Activated naive CD8-positive, alpha-beta T cell treated with anti-CD3 and anti-CD28 coated beads for 36 hours (primary cell): ENCODE measurements at regions not wholly inside any gene's neighbourhood (a gene's known extent, or its start where the extent isn't known, plus 50 kb on each side); places are given as distances from the start of the nearest gene placed in this dataset.
"Not testable (repeated sequence)": the region's sequence is repeated elsewhere in the genome, so short reads cannot be mapped to it uniquely, and the experiment has no call there.

Experiments used
- DNase-seq: peaks from one replicate; pipeline ENCODE4 v3.0.0; 2021
- H3K27ac Mint-ChIP-seq: one replicate; pipeline ENCODE4 v1.8.0; 2022; ENCODE audit warnings: mild to moderate bottlenecking, moderate library complexity, mixed read lengths
- H3K27me3 Mint-ChIP-seq: one replicate; pipeline ENCODE4 v1.8.0; 2022; ENCODE audit warnings: mild to moderate bottlenecking, mixed read lengths
- H3K36me3 Mint-ChIP-seq: one replicate; pipeline ENCODE4 v1.8.0; 2021; ENCODE audit warnings: mild to moderate bottlenecking, mixed read lengths
- H3K4me1 Mint-ChIP-seq: one replicate; pipeline ENCODE4 v1.8.0; 2021; ENCODE audit warnings: mixed read lengths
- H3K4me3 Mint-ChIP-seq: one replicate; pipeline ENCODE4 v1.8.0; 2022; ENCODE audit warnings: mild to moderate bottlenecking, moderate library complexity, mixed read lengths
- H3K9me3 Mint-ChIP-seq: one replicate; pipeline ENCODE4 v1.8.0; 2022; ENCODE audit warnings: mixed read lengths

GRCh38 chr15:69679623-69680228 lies 227.1 kb downstream of the RPLP1 start:
- peaks cover 14% of the 10 kb centered on the region for H3K9me3 Mint-ChIP-seq
- H3K27me3 Mint-ChIP-seq: peaks cover 5% of the 10 kb centered on the region
- peaks cover 27% of the 10 kb centered on the region for H3K4me1 Mint-ChIP-seq
- peak; percentile 70 for DNase-seq
- H3K36me3 Mint-ChIP-seq: peaks cover 6% of the 10 kb centered on the region
- H3K27ac Mint-ChIP-seq: peak overlapping the region; percentile 35
- H3K4me3 Mint-ChIP-seq: no peak overlapping the region

- H3K4me1 Mint-ChIP-seq: peaks cover 20% of the 10 kb centered on the region
- peaks cover 19% of the 10 kb centered on the region for H3K36me3 Mint-ChIP-seq
- H3K27ac Mint-ChIP-seq, DNase-seq, H3K27me3 Mint-ChIP-seq, H3K4me3 Mint-ChIP-seq: not testable (repeated sequence)
- H3K9me3 Mint-ChIP-seq: peaks cover 30% of the 10 kb centered on the region
These were observed 232.2 kb downstream of the RPLP1 start for GRCh38 chr15:69684823-69685222.

DNA sequence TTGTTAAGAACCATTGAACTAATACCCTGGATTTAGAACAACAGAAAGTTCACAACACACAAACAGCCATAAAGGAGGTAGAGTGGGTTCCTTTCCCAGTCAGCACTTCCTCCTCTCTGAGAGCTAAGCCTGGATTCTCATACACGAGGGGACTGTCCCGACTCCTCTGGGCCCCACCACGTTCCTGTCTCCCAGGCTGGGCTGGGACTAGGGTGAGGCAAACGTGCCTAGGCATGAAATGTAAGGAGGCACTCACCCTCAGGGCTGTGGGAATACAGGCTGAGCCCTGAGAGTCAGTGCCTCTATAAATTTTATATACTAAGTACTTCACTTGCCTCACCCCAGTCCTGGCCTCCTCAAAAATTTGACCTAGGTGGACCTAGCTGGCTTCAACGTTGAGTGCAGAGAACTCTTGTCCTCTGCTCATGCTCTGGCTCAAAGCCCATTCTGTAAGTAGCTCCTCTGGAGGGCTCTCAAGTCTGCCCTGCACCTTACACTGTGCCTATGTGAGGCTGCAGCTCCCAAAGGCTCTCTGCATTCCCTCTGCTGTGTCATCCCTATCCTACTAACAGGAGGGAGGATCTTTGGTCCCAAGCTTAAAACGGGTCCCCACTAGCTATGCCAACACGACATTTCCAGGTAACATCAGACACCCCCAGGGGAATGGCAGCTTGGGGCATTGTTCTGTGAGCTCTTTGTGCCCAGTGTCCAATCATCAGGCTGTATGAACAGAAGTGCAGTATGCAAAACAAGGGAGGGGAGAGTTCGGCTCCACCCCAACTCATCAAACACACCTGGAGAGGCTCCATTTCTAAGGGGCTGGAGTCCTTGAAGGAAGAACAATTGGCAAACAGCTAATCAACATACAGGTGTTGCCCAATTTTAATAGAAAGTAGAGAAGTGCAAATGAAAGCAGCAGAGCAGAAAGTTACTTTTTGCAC lies 233.2 kb downstream of the RPLP1 start:
- Mint-ChIP-seq H3K27me3 (peaks cover 6% of the 10 kb centered on the region), H3K4me1 (peaks cover 10% of the 10 kb centered on the region), H3K27ac (no peak overlapping the region), H3K9me3 (peaks cover 31% of the 10 kb centered on the region), H3K4me3 (no peak overlapping the region), H3K36me3 (peaks cover 26% of the 10 kb centered on the region)
- DNase-seq: no peak

GRCh38 chr15:69686626-69687025 lies 234.0 kb downstream of the RPLP1 start:
- Mint-ChIP-seq H3K4me1 (peaks cover 9% of the 10 kb centered on the region), H3K9me3 (peaks cover 30% of the 10 kb centered on the region), H3K27me3 (peaks cover 6% of the 10 kb centered on the region), H3K4me3 (no peak overlapping the region), H3K36me3 (peaks cover 25% of the 10 kb centered on the region), H3K27ac (no peak overlapping the region)
- DNase-seq: no peak

GRCh38 chr15:69689133-69689532 lies 236.5 kb downstream of the RPLP1 start:
- H3K9me3 Mint-ChIP-seq: peaks cover 19% of the 10 kb centered on the region
- peaks cover 20% of the 10 kb centered on the region for H3K36me3 Mint-ChIP-seq
- H3K27me3 Mint-ChIP-seq: peaks cover 6% of the 10 kb centered on the region
- H3K4me3 Mint-ChIP-seq: no peak overlapping the region
- no peak for DNase-seq
- no peak overlapping the region for H3K27ac Mint-ChIP-seq
- no peaks in the 10 kb centered on the region for H3K4me1 Mint-ChIP-seq

DNA sequence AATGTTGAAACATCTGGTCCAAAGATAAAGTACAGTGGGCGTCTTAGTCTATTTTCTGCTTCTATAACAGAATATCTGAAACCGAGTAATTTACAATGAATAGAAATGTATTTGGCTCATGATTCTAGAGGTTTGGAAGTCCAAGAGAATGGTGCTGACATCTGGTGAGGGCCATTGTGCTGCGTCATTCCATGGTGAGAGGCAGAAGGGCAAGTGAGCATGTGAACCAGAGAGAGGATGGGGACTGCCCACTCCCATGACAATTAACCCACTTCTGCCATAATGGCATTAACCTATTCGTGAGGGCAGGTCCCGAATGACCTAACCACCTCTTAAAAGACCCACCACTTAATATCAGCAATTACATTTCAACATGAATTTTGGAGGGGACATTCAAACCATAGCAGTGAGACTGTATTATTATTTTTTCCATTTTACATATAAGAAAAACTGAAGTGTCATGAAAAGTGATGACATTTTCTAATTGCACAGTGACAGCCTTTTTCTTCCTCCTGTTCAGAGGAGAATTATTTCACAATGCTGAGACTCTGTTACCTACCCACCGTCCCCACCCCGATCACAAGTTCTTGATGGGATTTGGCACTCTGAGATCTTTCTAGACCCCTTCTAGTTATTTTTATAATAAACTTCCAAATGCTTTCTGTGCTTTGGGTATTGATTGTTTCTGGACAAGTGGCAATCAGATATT lies 238.8 kb downstream of the RPLP1 start:
- DNase-seq: no peak
- Mint-ChIP-seq H3K4me1 (no peaks in the 10 kb centered on the region), H3K27me3 (no peaks in the 10 kb centered on the region), H3K36me3 (peaks cover 20% of the 10 kb centered on the region), H3K4me3 (no peak overlapping the region), H3K9me3 (peaks cover 17% of the 10 kb centered on the region), H3K27ac (no peak overlapping the region)

- DNase-seq: no peak
- Mint-ChIP-seq H3K9me3 (peaks cover 17% of the 10 kb centered on the region), H3K27ac (no peak overlapping the region), H3K4me3 (no peak overlapping the region), H3K27me3 (no peaks in the 10 kb centered on the region), H3K4me1 (peaks cover under 1% of the 10 kb centered on the region), H3K36me3 (peaks cover 20% of the 10 kb centered on the region)
These were observed 239.7 kb downstream of the RPLP1 start for GRCh38 chr15:69692342-69692741.

DNA sequence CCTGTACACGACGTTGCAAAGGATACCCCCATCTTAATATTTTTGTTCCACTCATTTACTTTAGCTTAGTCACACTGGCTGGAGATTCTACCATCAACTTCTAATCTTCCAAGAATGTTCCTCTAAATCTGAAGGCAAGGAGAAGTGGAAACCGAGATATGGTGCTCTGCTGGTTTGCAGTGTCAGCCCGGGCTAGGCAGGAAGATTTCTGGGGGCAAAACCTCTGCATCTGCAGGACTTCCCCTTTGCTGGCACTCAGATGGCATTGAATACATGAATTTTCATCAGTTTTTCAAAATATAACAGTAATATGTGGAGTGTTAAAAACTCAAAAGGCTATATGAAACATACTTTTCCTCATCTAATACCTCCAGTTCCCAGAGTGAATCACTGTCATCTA lies 240.4 kb downstream of the RPLP1 start:
- Mint-ChIP-seq H3K27ac (no peak overlapping the region), H3K4me1 (peaks cover 5% of the 10 kb centered on the region), H3K9me3 (peaks cover 14% of the 10 kb centered on the region), H3K4me3 (no peak overlapping the region), H3K36me3 (peaks cover 19% of the 10 kb centered on the region), H3K27me3 (no peaks in the 10 kb centered on the region)
- DNase-seq: no peak

GRCh38 chr15:69696946-69697345 lies 244.3 kb downstream of the RPLP1 start:
- Mint-ChIP-seq H3K27ac (no peak overlapping the region), H3K4me3 (no peak overlapping the region), H3K4me1 (peaks cover 10% of the 10 kb centered on the region), H3K27me3 (no peaks in the 10 kb centered on the region), H3K36me3 (no peaks in the 10 kb centered on the region), H3K9me3 (no peaks in the 10 kb centered on the region)
- no peak for DNase-seq

DNA sequence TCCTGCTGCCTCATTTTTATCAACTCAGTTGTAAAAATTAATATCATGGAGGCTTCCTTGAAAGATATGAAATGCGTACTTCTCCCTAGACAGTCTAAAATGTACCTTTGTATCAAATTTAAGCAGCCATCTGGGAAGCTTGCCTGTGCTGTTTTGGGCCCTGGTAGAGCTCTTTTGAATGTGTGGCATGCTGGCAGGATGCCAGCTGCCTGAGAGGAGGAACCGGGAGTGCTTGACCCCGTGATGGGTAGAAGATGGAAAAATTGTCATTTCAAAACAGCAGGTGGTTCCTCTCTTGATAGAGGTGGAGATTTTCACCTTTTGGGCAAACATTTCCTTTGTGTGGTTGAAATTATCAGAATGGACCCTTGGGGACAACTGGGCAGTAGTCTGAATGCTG lies 245.3 kb downstream of the RPLP1 start:
- H3K4me1 Mint-ChIP-seq: peaks cover 10% of the 10 kb centered on the region
- H3K36me3 Mint-ChIP-seq: no peaks in the 10 kb centered on the region
- H3K4me3 Mint-ChIP-seq: no peak overlapping the region
- no peak overlapping the region for H3K27ac Mint-ChIP-seq
- H3K27me3 Mint-ChIP-seq: no peaks in the 10 kb centered on the region
- H3K9me3 Mint-ChIP-seq: no peaks in the 10 kb centered on the region
- no peak for DNase-seq

DNA sequence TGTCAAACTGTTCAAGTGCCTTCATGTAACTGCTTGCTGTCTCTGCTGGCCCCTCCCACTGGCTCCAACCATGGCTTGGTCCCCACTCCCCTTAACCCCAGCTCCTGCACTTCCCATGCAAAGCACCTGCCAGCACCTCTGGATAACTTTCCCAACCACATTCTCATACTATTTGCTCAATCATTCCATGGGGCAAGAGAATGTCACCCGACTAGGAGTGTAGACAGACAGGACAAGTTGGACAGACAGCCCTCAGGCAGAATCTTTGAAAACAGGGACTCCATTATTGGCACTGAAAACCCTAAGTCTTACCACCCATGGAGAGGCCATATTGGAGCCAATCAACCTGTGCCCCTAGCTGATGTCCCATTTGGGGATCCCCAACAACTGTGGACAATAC lies 246.5 kb downstream of the RPLP1 start:
- Mint-ChIP-seq H3K4me3 (no peak overlapping the region), H3K4me1 (peaks cover 10% of the 10 kb centered on the region), H3K27me3 (no peaks in the 10 kb centered on the region), H3K9me3 (no peaks in the 10 kb centered on the region), H3K36me3 (no peaks in the 10 kb centered on the region), H3K27ac (no peak overlapping the region)
- no peak for DNase-seq

DNA sequence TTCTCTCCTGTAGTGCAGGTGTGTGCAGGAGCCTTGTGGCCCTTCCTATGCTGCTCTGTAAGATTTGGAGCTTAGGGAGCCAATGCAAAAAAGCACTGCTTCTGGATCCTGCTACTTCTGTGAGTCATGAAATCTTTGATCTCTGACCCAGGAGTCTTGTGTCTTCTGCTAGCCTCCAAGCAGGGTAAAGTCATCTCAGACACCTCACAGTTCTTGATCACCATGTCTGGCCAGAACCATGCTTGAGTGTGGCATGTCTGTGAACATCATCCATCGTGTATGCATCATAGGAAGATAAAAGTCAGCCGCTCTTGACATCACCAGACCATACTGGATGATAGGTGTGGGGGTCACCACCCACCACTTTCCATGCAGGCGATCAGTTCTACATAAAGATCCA lies 247.8 kb downstream of the RPLP1 start:
- Mint-ChIP-seq H3K9me3 (no peaks in the 10 kb centered on the region), H3K4me1 (peaks cover 10% of the 10 kb centered on the region), H3K36me3 (no peaks in the 10 kb centered on the region), H3K27ac (no peak overlapping the region), H3K4me3 (no peak overlapping the region), H3K27me3 (no peaks in the 10 kb centered on the region)
- DNase-seq: no peak

DNA sequence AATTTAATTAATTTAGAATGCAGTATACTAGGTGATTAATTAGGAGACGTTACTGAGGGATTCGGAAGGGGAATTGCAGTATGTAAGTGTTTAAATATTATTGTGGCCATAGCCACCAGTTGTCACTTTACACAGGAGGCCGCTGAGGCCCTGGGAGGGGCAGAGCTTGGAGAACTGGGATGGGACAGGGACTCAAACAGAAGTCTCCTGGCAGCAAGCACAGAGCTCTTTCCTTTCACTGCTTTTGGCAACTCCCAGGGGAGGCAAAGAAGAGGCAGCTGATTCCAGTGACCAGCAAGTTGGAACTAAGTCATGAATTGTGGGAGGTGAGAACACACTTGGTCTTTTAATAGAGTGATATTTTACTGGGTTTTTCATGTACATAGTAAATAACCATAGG lies 248.6 kb downstream of the RPLP1 start:
- Mint-ChIP-seq H3K9me3 (no peaks in the 10 kb centered on the region), H3K4me1 (peaks cover 10% of the 10 kb centered on the region), H3K27me3 (no peaks in the 10 kb centered on the region), H3K27ac (no peak overlapping the region), H3K36me3 (no peaks in the 10 kb centered on the region), H3K4me3 (no peak overlapping the region)
- no peak for DNase-seq

DNA sequence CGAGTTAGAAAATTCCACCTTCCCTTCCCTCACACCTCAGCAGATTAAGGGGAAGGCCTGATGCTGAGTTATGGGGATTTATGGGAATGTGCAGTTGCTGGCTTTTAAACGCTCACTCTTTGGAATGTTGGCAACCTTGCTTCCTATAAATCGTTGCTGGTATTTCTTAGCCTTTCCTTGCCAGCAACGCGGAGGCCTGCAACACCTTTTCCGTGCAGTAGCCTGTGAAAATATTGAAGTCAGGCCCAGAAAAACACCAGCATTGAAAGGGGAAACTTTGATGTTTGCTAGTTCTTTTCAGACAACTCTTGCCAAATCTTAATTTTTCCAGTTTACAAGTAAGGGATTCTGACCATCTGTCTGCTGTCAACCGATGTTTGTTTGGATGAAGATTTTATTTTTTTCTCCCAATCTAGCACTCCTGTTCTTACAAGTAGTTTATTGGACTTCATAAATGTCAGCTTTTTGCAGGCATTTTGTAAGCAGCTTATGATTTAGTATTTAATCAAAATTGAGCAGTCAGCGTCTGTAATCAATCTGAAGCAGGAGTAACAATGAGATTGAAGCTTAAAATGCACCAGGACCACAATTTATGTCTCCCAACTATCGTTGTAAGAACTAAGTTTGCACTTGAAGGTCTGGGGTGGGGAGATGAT lies 251.0 kb downstream of the RPLP1 start:
- no peak for DNase-seq
- H3K27me3 Mint-ChIP-seq: no peaks in the 10 kb centered on the region
- peaks cover 8% of the 10 kb centered on the region for H3K9me3 Mint-ChIP-seq
- no peak overlapping the region for H3K27ac Mint-ChIP-seq
- H3K4me3 Mint-ChIP-seq: no peak overlapping the region
- H3K4me1 Mint-ChIP-seq: peaks cover 3% of the 10 kb centered on the region
- H3K36me3 Mint-ChIP-seq: peaks cover 10% of the 10 kb centered on the region

- Mint-ChIP-seq H3K9me3 (peaks cover 10% of the 10 kb centered on the region), H3K4me1 (peaks cover 2% of the 10 kb centered on the region), H3K27ac (no peak overlapping the region), H3K36me3 (peaks cover 10% of the 10 kb centered on the region), H3K27me3 (no peaks in the 10 kb centered on the region), H3K4me3 (no peak overlapping the region)
- no peak for DNase-seq
These were observed 251.6 kb downstream of the RPLP1 start for GRCh38 chr15:69704229-69704628.
